ENCODE measurements at regions not wholly inside any gene's neighbourhood (a gene's known extent, or its start where the extent isn't known, plus 50 kb on each side); places are given as distances from the start of the nearest gene placed in this dataset.

DNA sequence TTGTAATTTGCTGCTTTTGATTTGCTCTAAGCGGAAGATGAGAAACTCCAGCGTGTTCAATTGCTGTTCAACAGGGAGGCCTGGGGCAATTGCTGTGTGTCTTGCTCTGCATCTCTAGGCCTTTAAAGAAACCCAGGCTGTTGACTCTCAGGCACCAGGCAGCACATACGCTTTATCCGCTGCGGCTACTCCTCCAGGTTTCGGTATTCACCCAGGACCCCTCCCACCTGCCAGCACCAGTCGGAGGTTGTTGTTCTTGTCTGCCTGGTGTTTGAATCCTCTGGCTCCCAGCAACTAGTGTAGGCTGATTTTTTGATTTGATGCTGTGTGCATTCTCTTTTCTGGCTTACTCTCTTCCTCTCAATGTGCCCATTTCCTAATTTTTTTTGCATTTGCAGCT is 383.1 kb downstream of the TSN start:
- Mint-ChIP-seq H3K4me1 (no peaks in the 10 kb centered on the region), H3K36me3 (no peaks in the 10 kb centered on the region), H3K27ac (no peak overlapping the region), H3K9me3 (peaks cover 0 to 4% (median 0%) of the 10 kb centered on the region in 7 donors), H3K27me3 (ENCODE audit: low read depth in 3 of 3) (peaks cover 0 to 6% (median 2%) of the 10 kb centered on the region in 3 donors), H3K4me3 (no peak overlapping the region)
- intact Hi-C loops (cut with micrococcal nuclease), result no loop called here
- Histone ChIP-seq H3K4me2 (replicated peaks; ENCODE audit: extremely low read depth, low read length, poor library complexity, severe bottlenecking) (no peak overlapping the region), H3K9me3 (replicated peaks in 1 of 2; ENCODE audit: control insufficient read depth in 1 of 2, insufficient read depth in 1 of 2, low read length in 2 of 2) (no peaks in the 10 kb centered on the region), H4K20me1 (ENCODE audit: insufficient read depth, low read length) (no peaks in the 10 kb centered on the region), H3K4me3 (replicated peaks in 1 of 3; ENCODE audit: low read depth in 2 of 3, low read length in 3 of 3) (no peak overlapping the region), H3K4me1 (ENCODE audit: control insufficient read depth in 1 of 2, insufficient read depth in 2 of 2, low read length in 2 of 2) (no peaks in the 10 kb centered on the region), H3K27me3 (ENCODE audit: control insufficient read depth in 2 of 2, insufficient read depth in 2 of 2, low read length in 2 of 2) (no peaks in the 10 kb centered on the region), H2AFZ (ENCODE audit: insufficient read depth, low read depth, low read length, poor library complexity, severe bottlenecking) (no peak overlapping the region), H3K79me2 (ENCODE audit: insufficient read depth, low read length) (no peaks in the 10 kb centered on the region), H3K36me3 (replicated peaks in 1 of 2; ENCODE audit: control insufficient read depth in 1 of 2, insufficient read depth in 2 of 2, low read length in 2 of 2) (no peaks in the 10 kb centered on the region), H3K9ac (ENCODE audit: insufficient read depth, low read length, poor library complexity, severe bottlenecking) (no peak overlapping the region), H3K27ac (ENCODE audit: low read depth in 1 of 2, low read length in 2 of 2) (no peak overlapping the region)
- DNase-seq, result no peak
- no peak for TF ChIP-seq CTCF (IDR thresholded peaks at IDR 0.05)
- WGBS (ENCODE audit: insufficient coverage), result 100% methylated on average over 3 of the region's 7 CpGs

DNA sequence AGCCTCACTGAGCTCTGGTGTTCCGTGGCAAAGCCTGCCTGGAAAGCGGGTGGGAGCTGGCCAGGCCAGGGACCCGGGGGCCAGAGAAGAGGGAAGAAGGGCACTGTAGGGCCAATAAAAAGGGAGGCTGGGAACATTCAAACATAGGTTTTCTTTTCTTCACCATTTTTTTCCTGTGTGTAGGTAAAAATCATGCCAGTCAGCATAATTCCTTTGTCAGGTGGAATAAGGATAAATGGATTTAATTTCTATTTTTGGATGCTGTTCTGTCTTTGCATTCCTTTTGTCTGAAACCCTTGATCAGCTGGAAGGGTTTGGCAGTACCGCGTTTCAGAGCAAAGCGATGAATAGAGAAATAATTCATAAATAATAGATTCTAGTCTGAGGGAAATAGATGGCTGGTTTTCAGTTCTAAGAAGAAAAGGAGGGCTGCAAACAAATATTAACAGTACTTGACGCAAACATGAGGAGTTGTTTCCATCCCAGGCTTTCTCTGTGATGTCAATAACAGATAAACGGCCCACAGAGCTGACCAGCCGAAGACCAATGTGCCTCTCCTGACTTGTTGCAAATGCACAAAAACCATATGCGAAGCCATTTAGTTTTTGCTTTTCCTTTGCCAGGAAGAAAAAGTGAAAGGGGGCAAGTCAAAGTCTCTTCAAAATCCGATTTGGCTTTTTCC is 384.4 kb downstream of the TSN start:
- H3K36me3 ChIP-seq (replicated peaks in 1 of 2; ENCODE audit: control insufficient read depth in 1 of 2, insufficient read depth in 2 of 2, low read length in 2 of 2), result no peaks in the 10 kb centered on the region
- Mint-ChIP-seq H3K9me3 (peaks cover 0 to 4% (median 0%) of the 10 kb centered on the region in 7 donors), H3K4me3 (no peak overlapping the region), H3K27ac (no peak overlapping the region), H3K27me3 (ENCODE audit: low read depth in 3 of 3) (peaks cover 0 to 6% (median 2%) of the 10 kb centered on the region in 3 donors), H3K4me1 (no peaks in the 10 kb centered on the region), H3K36me3 (no peaks in the 10 kb centered on the region)
- no peaks in the 10 kb centered on the region for H3K4me1 ChIP-seq (ENCODE audit: control insufficient read depth in 1 of 2, insufficient read depth in 2 of 2, low read length in 2 of 2)
- no peak overlapping the region for H2AFZ ChIP-seq (ENCODE audit: insufficient read depth, low read depth, low read length, poor library complexity, severe bottlenecking)
- intact Hi-C loops (cut with micrococcal nuclease), result no loop called here
- H3K4me3 ChIP-seq (replicated peaks in 1 of 3; ENCODE audit: low read depth in 2 of 3, low read length in 3 of 3), result no peak overlapping the region
- 91% methylated on average over 4 of the region's 11 CpGs for WGBS (ENCODE audit: insufficient coverage)
- DNase-seq, result no peak
- no peaks in the 10 kb centered on the region for H3K27me3 ChIP-seq (ENCODE audit: control insufficient read depth in 2 of 2, insufficient read depth in 2 of 2, low read length in 2 of 2)
- H3K9me3 ChIP-seq (replicated peaks in 1 of 2; ENCODE audit: control insufficient read depth in 1 of 2, insufficient read depth in 1 of 2, low read length in 2 of 2), result no peaks in the 10 kb centered on the region
- no peak for TF ChIP-seq CTCF (IDR thresholded peaks at IDR 0.05)
- no peak overlapping the region for H3K27ac ChIP-seq (ENCODE audit: low read depth in 1 of 2, low read length in 2 of 2)
- H4K20me1 ChIP-seq (ENCODE audit: insufficient read depth, low read length), result no peaks in the 10 kb centered on the region
- H3K4me2 ChIP-seq (replicated peaks; ENCODE audit: extremely low read depth, low read length, poor library complexity, severe bottlenecking), result no peak overlapping the region
- no peak overlapping the region for H3K9ac ChIP-seq (ENCODE audit: insufficient read depth, low read length, poor library complexity, severe bottlenecking)
- no peaks in the 10 kb centered on the region for H3K79me2 ChIP-seq (ENCODE audit: insufficient read depth, low read length)
